ENCODE measurements at regions not wholly inside any gene's neighbourhood (a gene's known extent, or its start where the extent isn't known, plus 50 kb on each side); places are given as distances from the start of the nearest gene placed in this dataset.

DNA sequence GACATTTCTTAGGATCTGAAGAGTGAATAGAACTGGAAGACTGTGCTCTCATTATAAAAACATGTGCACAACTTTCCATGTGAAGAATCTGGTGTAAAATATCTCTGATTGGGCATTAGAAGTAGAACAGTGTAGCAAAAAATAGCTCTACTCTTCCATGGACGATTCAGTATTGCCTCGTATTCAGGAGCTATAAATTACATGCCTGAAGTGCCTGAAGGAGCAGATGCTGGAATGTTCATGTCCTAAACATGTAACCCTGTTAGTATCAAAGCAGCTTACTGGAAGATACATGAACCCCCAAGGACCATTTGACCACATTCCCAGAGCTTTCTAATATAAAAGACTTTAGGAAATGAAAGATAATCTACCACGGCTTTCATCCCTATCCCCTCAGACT is 528.9 kb downstream of the DACH1 start:
- no peak for TF ChIP-seq TAF1 (IDR thresholded peaks at IDR 0.05; ENCODE audit: low read depth)
- TF ChIP-seq SMC3 (conservative IDR thresholded peaks at IDR 0.05; ENCODE audit: poor library complexity) = no peak
- TF ChIP-seq RAD21 (conservative IDR thresholded peaks at IDR 0.05) = no peak
- TF ChIP-seq, protein P1, sequence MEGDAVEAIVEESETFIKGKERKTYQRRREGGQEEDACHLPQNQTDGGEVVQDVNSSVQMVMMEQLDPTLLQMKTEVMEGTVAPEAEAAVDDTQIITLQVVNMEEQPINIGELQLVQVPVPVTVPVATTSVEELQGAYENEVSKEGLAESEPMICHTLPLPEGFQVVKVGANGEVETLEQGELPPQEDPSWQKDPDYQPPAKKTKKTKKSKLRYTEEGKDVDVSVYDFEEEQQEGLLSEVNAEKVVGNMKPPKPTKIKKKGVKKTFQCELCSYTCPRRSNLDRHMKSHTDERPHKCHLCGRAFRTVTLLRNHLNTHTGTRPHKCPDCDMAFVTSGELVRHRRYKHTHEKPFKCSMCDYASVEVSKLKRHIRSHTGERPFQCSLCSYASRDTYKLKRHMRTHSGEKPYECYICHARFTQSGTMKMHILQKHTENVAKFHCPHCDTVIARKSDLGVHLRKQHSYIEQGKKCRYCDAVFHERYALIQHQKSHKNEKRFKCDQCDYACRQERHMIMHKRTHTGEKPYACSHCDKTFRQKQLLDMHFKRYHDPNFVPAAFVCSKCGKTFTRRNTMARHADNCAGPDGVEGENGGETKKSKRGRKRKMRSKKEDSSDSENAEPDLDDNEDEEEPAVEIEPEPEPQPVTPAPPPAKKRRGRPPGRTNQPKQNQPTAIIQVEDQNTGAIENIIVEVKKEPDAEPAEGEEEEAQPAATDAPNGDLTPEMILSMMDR (IDR thresholded peaks at IDR 0.05; ENCODE audit: poor library complexity, severe bottlenecking) = no peak
- TF ChIP-seq MXI1 (conservative IDR thresholded peaks at IDR 0.05; ENCODE audit: poor library complexity, severe bottlenecking) = no peak
- TF ChIP-seq, protein P2, sequence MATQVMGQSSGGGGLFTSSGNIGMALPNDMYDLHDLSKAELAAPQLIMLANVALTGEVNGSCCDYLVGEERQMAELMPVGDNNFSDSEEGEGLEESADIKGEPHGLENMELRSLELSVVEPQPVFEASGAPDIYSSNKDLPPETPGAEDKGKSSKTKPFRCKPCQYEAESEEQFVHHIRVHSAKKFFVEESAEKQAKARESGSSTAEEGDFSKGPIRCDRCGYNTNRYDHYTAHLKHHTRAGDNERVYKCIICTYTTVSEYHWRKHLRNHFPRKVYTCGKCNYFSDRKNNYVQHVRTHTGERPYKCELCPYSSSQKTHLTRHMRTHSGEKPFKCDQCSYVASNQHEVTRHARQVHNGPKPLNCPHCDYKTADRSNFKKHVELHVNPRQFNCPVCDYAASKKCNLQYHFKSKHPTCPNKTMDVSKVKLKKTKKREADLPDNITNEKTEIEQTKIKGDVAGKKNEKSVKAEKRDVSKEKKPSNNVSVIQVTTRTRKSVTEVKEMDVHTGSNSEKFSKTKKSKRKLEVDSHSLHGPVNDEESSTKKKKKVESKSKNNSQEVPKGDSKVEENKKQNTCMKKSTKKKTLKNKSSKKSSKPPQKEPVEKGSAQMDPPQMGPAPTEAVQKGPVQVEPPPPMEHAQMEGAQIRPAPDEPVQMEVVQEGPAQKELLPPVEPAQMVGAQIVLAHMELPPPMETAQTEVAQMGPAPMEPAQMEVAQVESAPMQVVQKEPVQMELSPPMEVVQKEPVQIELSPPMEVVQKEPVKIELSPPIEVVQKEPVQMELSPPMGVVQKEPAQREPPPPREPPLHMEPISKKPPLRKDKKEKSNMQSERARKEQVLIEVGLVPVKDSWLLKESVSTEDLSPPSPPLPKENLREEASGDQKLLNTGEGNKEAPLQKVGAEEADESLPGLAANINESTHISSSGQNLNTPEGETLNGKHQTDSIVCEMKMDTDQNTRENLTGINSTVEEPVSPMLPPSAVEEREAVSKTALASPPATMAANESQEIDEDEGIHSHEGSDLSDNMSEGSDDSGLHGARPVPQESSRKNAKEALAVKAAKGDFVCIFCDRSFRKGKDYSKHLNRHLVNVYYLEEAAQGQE (IDR thresholded peaks at IDR 0.05; ENCODE audit: borderline replicate concordance) = no peak
- TF ChIP-seq EZH2 (IDR thresholded peaks at IDR 0.05; ENCODE audit: borderline replicate concordance, insufficient read depth, low read length, poor library complexity, severe bottlenecking) = no peak
- TF ChIP-seq POLR2AphosphoS5 (IDR thresholded peaks at IDR 0.05) = no peak
- TF ChIP-seq EP300 (conservative IDR thresholded peaks at IDR 0.05; ENCODE audit: poor library complexity, severe bottlenecking) = no peak
- H3K27me3 ChIP-seq (ENCODE audit: insufficient read depth, low read depth, low read length) = no peaks in the 10 kb centered on the region
- H4K20me1 ChIP-seq (ENCODE audit: insufficient read depth) = no peaks in the 10 kb centered on the region
- H3K4me2 ChIP-seq (ENCODE audit: low read length) = no peak overlapping the region
- H3K4me3 ChIP-seq (ENCODE audit: low read length) = no peak overlapping the region
- no peaks in the 10 kb centered on the region for H3K36me3 ChIP-seq (ENCODE audit: insufficient read depth, low read length)
- H3K9me2 ChIP-seq (ENCODE audit: insufficient read depth, low read length) = no peaks in the 10 kb centered on the region
- no peaks in the 10 kb centered on the region for H3K79me2 ChIP-seq (replicated peaks; ENCODE audit: insufficient read depth, low read length)
- H3K27ac ChIP-seq (ENCODE audit: low read length) = no peak overlapping the region
- H3K9me3 ChIP-seq (ENCODE audit: low read length) = no peaks in the 10 kb centered on the region
- H3K9ac ChIP-seq (ENCODE audit: low read length) = no peak overlapping the region
- no peak overlapping the region for H2AFZ ChIP-seq (ENCODE audit: low read depth, low read length)
- H3F3A ChIP-seq (ENCODE audit: insufficient read depth, low read length, poor library complexity, severe bottlenecking) = no peaks in the 10 kb centered on the region

DNA sequence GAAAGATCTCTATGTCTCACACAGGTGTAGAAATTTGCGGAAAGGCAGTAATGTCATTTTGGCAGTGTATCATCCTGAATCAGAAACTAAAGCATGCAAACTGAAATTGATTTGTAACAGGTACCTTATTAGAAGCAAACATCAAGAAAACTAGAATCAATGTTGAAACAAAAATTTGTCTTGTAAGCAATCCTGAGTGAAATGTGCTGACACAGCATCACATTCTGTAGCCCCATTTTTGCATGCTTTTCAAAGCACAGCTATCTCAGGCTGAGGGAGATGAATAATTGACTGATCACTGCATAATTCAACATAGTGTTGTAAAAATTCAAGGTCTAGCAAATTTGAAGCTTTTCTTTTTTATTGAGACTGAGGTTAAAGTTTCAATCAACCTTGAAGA is 539.7 kb downstream of the DACH1 start:
- Histone ChIP-seq H3K4me2 (ENCODE audit: low read length) (no peak overlapping the region), H3F3A (ENCODE audit: insufficient read depth, low read length, poor library complexity, severe bottlenecking) (no peaks in the 10 kb centered on the region), H3K9me3 (ENCODE audit: low read length) (no peaks in the 10 kb centered on the region), H3K27me3 (ENCODE audit: insufficient read depth, low read depth, low read length) (no peaks in the 10 kb centered on the region), H3K4me3 (ENCODE audit: low read length) (no peak overlapping the region), H4K20me1 (ENCODE audit: insufficient read depth) (no peaks in the 10 kb centered on the region), H3K36me3 (ENCODE audit: insufficient read depth, low read length) (no peaks in the 10 kb centered on the region), H3K27ac (ENCODE audit: low read length) (no peak overlapping the region), H3K9ac (ENCODE audit: low read length) (no peak overlapping the region), H3K79me2 (replicated peaks; ENCODE audit: insufficient read depth, low read length) (no peaks in the 10 kb centered on the region), H2AFZ (ENCODE audit: low read depth, low read length) (no peak overlapping the region), H3K9me2 (ENCODE audit: insufficient read depth, low read length) (no peaks in the 10 kb centered on the region)
- TF ChIP-seq EP300 (conservative IDR thresholded peaks at IDR 0.05; ENCODE audit: poor library complexity, severe bottlenecking) (no peak), POLR2AphosphoS5 (IDR thresholded peaks at IDR 0.05) (no peak), SMC3 (conservative IDR thresholded peaks at IDR 0.05; ENCODE audit: poor library complexity) (no peak), TAF1 (IDR thresholded peaks at IDR 0.05; ENCODE audit: low read depth) (no peak), MXI1 (conservative IDR thresholded peaks at IDR 0.05; ENCODE audit: poor library complexity, severe bottlenecking) (no peak), EZH2 (IDR thresholded peaks at IDR 0.05; ENCODE audit: borderline replicate concordance, insufficient read depth, low read length, poor library complexity, severe bottlenecking) (no peak), RAD21 (conservative IDR thresholded peaks at IDR 0.05) (no peak)
- TF ChIP-seq, protein P1 (IDR thresholded peaks at IDR 0.05; ENCODE audit: poor library complexity, severe bottlenecking) = no peak
- TF ChIP-seq, protein P2 (IDR thresholded peaks at IDR 0.05; ENCODE audit: borderline replicate concordance) = no peak

Data from neural cell (in vitro differentiated cells).